Eye (tissue), 1 donor: ENCODE measurements at regions not wholly inside any gene's neighbourhood (a gene's known extent, or its start where the extent isn't known, plus 50 kb on each side); places are given as distances from the start of the nearest gene placed in this dataset.

Experiments used
- DNase-seq: peaks from one replicate; pipeline ENCODE4 v3.0.0-alpha.2; 2015

- no peak for DNase-seq
These were observed 68.5 kb upstream of the GATB start for GRCh38 chr4:151829309-151829708.

- no peak for DNase-seq
These were observed 63.8 kb upstream of the GATB start for GRCh38 chr4:151824656-151825055.

GRCh38 chr4:151822331-151822730 is 61.5 kb upstream of the GATB start:
- DNase-seq = no peak

- DNase-seq = no peak
These were observed 59.2 kb upstream of the GATB start for GRCh38 chr4:151820004-151820403.

GRCh38 chr4:151811403-151811802 is 50.6 kb upstream of the GATB start:
- no peak for DNase-seq
